ENCODE measurements at regions not wholly inside any gene's neighbourhood (a gene's known extent, or its start where the extent isn't known, plus 50 kb on each side); places are given as distances from the start of the nearest gene placed in this dataset.

- CTCF ChIA-PET, result no interaction called here
- no peaks in the 10 kb centered on the region for H3K4me1 ChIP-seq (replicated peaks; ENCODE audit: insufficient read depth)
- H3K4me2 ChIP-seq, result no peak overlapping the region
- H3K9me3 ChIP-seq (ENCODE audit: insufficient read depth, low read depth), result no peaks in the 10 kb centered on the region
- H3K4me3 ChIP-seq, result no peak overlapping the region
- no peaks in the 10 kb centered on the region for H3K79me2 ChIP-seq (ENCODE audit: low read depth)
- no TSS peak for BruUV-seq (replicated peaks)
- no peaks in the 10 kb centered on the region for H3K36me3 ChIP-seq (ENCODE audit: low read depth)
- H2AFZ ChIP-seq, result no peak overlapping the region
- no peak for DNase-seq
- H3F3A ChIP-seq (ENCODE audit: insufficient read depth, low read depth), result no peaks in the 10 kb centered on the region
- intact Hi-C loops (cut with micrococcal nuclease; ENCODE audit: unreplicated experiment), result no loop called here
- no peak overlapping the region for H3K27ac ChIP-seq
- POLR2A ChIA-PET (ENCODE audit: unreplicated experiment), result no interaction called here
- H3K9me2 ChIP-seq (ENCODE audit: insufficient read depth), result no peaks in the 10 kb centered on the region
- no peak for TF ChIP-seq CTCF (conservative IDR thresholded peaks at IDR 0.05)
- no peak for TF ChIP-seq EZH2 (IDR thresholded peaks at IDR 0.05; ENCODE audit: low read depth)
- no peaks in the 10 kb centered on the region for H4K20me1 ChIP-seq (ENCODE audit: insufficient read depth)
- peaks cover 23% of the 10 kb centered on the region for H3K27me3 ChIP-seq (ENCODE audit: insufficient read depth, low read depth)
Measured at GRCh38 chr12:127400221-127400620, 866.7 kb upstream of the TMEM132C start.

GRCh38 chr12:127401005-127401404, 866.0 kb upstream of the TMEM132C start:
- DNase-seq, result no peak
- Histone ChIP-seq H3K4me3 (no peak overlapping the region), H3K4me1 (replicated peaks; ENCODE audit: insufficient read depth) (no peaks in the 10 kb centered on the region), H4K20me1 (ENCODE audit: insufficient read depth) (no peaks in the 10 kb centered on the region), H3K4me2 (no peak overlapping the region), H3K36me3 (ENCODE audit: low read depth) (no peaks in the 10 kb centered on the region), H3K27me3 (ENCODE audit: insufficient read depth, low read depth) (peaks cover 21% of the 10 kb centered on the region), H2AFZ (no peak overlapping the region), H3K27ac (no peak overlapping the region), H3K79me2 (ENCODE audit: low read depth) (no peaks in the 10 kb centered on the region), H3K9me2 (ENCODE audit: insufficient read depth) (no peaks in the 10 kb centered on the region), H3F3A (ENCODE audit: insufficient read depth, low read depth) (no peaks in the 10 kb centered on the region), H3K9me3 (ENCODE audit: insufficient read depth, low read depth) (no peaks in the 10 kb centered on the region)
- intact Hi-C loops (cut with micrococcal nuclease; ENCODE audit: unreplicated experiment), result no loop called here
- no peak for TF ChIP-seq EZH2 (IDR thresholded peaks at IDR 0.05; ENCODE audit: low read depth)
- no peak for TF ChIP-seq CTCF (conservative IDR thresholded peaks at IDR 0.05)
- BruUV-seq (replicated peaks), result no TSS peak
- ChIA-PET POLR2A (ENCODE audit: unreplicated experiment) (no interaction called here), CTCF (no interaction called here)

GRCh38 chr12:127401536-127401935, 865.4 kb upstream of the TMEM132C start:
- POLR2A ChIA-PET (ENCODE audit: unreplicated experiment), result no interaction called here
- Histone ChIP-seq H4K20me1 (ENCODE audit: insufficient read depth) (no peaks in the 10 kb centered on the region), H3K27ac (no peak overlapping the region), H2AFZ (no peak overlapping the region), H3K9me3 (ENCODE audit: insufficient read depth, low read depth) (no peaks in the 10 kb centered on the region), H3K4me3 (no peak overlapping the region), H3K4me1 (replicated peaks; ENCODE audit: insufficient read depth) (no peaks in the 10 kb centered on the region), H3K9me2 (ENCODE audit: insufficient read depth) (no peaks in the 10 kb centered on the region), H3F3A (ENCODE audit: insufficient read depth, low read depth) (no peaks in the 10 kb centered on the region), H3K79me2 (ENCODE audit: low read depth) (no peaks in the 10 kb centered on the region), H3K36me3 (ENCODE audit: low read depth) (no peaks in the 10 kb centered on the region), H3K4me2 (no peak overlapping the region), H3K27me3 (ENCODE audit: insufficient read depth, low read depth) (peaks cover 24% of the 10 kb centered on the region)
- intact Hi-C loops (cut with micrococcal nuclease; ENCODE audit: unreplicated experiment), result no loop called here
- CTCF ChIA-PET, result no interaction called here
- TF ChIP-seq EZH2 (IDR thresholded peaks at IDR 0.05; ENCODE audit: low read depth) (no peak), CTCF (conservative IDR thresholded peaks at IDR 0.05) (no peak)
- no peak for DNase-seq
- BruUV-seq (replicated peaks), result no TSS peak
